ENCODE measurements at regions not wholly inside any gene's neighbourhood (a gene's known extent, or its start where the extent isn't known, plus 50 kb on each side); places are given as distances from the start of the nearest gene placed in this dataset.

- DNase-seq, result no peak
Observed at GRCh38 chr4:129352480-129352879, 256.5 kb downstream of the C4orf33 start.

GRCh38 chr4:129353490-129353889 lies 257.5 kb downstream of the C4orf33 start:
- DNase-seq, result no peak

- no peak for DNase-seq
Observed at GRCh38 chr4:129355031-129355430, 259.1 kb downstream of the C4orf33 start.

GRCh38 chr4:129355516-129355915 lies 259.6 kb downstream of the C4orf33 start:
- DNase-seq, result no peak

GRCh38 chr4:129358571-129358970 lies 262.6 kb downstream of the C4orf33 start:
- no peak for DNase-seq

GRCh38 chr4:129359461-129359860 lies 263.5 kb downstream of the C4orf33 start:
- no peak for DNase-seq

GRCh38 chr4:129362691-129363274 lies 266.8 kb downstream of the C4orf33 start:
- peak; percentile 61 for DNase-seq

- no peak for DNase-seq
Observed at GRCh38 chr4:129364747-129365452, 268.9 kb downstream of the C4orf33 start.

- no peak for DNase-seq
Observed at GRCh38 chr4:129369361-129370010, 273.5 kb downstream of the C4orf33 start.

GRCh38 chr4:129371065-129371464 lies 275.1 kb downstream of the C4orf33 start:
- DNase-seq, result no peak

GRCh38 chr4:129371926-129372325 lies 276.0 kb downstream of the C4orf33 start:
- DNase-seq, result no peak

GRCh38 chr4:129377131-129377845 lies 281.3 kb downstream of the C4orf33 start:
- DNase-seq, result no peak

- DNase-seq, result no peak
Observed at GRCh38 chr4:129378364-129378763, 282.4 kb downstream of the C4orf33 start.

- no peak for DNase-seq
Observed at GRCh38 chr4:129379429-129379828, 283.5 kb downstream of the C4orf33 start.

- no peak for DNase-seq
Observed at GRCh38 chr4:129384974-129385373, 289.0 kb downstream of the C4orf33 start.

GRCh38 chr4:129387666-129388065 lies 291.7 kb downstream of the C4orf33 start:
- no peak for DNase-seq

GRCh38 chr4:129393976-129394375 lies 298.0 kb downstream of the C4orf33 start:
- DNase-seq, result no peak

- DNase-seq, result no peak
Observed at GRCh38 chr4:129394635-129395034, 298.7 kb downstream of the C4orf33 start.

GRCh38 chr4:129403848-129404247 lies 307.9 kb downstream of the C4orf33 start:
- no peak for DNase-seq

- DNase-seq, result no peak
Observed at GRCh38 chr4:129410115-129410514, 314.2 kb downstream of the C4orf33 start.

GRCh38 chr4:129415004-129415403 lies 319.1 kb downstream of the C4orf33 start:
- DNase-seq, result no peak

GRCh38 chr4:129420637-129421036 lies 324.7 kb downstream of the C4orf33 start:
- no peak for DNase-seq

- no peak for DNase-seq
Observed at GRCh38 chr4:129422277-129422676, 326.3 kb downstream of the C4orf33 start.

- no peak for DNase-seq
Observed at GRCh38 chr4:129428454-129428853, 332.5 kb downstream of the C4orf33 start.

Measured in RPMI8226 (cell line).